GDM1 (cell line): ENCODE measurements at regions not wholly inside any gene's neighbourhood (a gene's known extent, or its start where the extent isn't known, plus 50 kb on each side); places are given as distances from the start of the nearest gene placed in this dataset.
"Not testable (repeated sequence)": the region's sequence is repeated elsewhere in the genome, so short reads cannot be mapped to it uniquely, and the experiment has no call there.

Source experiments
- DNase-seq: peaks from one replicate; lab custom pipeline; 2025; lab: John Stamatoyannopoulos, UW

DNA sequence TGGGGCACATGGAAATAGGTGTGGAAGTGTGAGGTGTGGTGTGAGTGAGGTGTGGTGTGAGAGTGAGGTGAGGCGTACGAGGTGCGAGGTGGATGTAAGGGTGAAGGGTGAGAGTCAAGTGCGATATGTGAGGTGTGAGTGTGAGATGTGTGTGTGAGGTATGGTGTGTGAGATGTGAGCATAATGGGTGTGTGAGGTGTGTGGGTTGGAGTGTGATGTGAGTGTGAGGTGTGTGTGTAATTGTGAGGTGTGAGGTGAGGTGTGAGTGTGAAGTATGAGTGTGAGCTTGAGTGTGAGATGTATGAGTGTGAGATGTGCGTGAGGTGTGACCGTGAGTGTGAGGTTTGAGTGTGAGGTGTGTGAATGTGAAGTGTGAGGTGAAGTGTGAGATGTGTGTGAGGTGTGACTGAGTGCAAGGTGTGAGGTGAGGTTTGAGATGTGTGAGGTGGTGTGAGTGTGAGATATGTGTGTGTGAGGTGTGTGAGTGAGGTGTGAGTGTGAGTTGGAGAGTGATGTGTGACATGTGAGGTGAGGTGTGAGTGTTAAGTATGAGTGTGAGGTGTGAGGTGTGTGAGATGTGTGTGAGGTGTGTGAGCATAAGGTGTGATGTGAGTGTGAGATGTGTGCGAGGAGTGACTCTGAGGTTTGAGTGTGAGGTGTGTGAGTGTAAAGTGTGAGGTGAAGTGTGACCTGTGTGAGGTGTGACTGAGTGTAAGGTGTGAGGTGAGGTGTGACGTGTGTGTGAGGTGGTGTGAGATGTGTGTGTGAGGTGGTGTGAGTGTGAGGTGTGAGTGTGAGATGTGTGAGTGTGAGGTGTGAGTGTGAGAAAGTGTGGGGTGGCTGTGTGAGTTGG lies 354.0 kb downstream of the FOXL1 start:
- DNase-seq = no peak

DNA sequence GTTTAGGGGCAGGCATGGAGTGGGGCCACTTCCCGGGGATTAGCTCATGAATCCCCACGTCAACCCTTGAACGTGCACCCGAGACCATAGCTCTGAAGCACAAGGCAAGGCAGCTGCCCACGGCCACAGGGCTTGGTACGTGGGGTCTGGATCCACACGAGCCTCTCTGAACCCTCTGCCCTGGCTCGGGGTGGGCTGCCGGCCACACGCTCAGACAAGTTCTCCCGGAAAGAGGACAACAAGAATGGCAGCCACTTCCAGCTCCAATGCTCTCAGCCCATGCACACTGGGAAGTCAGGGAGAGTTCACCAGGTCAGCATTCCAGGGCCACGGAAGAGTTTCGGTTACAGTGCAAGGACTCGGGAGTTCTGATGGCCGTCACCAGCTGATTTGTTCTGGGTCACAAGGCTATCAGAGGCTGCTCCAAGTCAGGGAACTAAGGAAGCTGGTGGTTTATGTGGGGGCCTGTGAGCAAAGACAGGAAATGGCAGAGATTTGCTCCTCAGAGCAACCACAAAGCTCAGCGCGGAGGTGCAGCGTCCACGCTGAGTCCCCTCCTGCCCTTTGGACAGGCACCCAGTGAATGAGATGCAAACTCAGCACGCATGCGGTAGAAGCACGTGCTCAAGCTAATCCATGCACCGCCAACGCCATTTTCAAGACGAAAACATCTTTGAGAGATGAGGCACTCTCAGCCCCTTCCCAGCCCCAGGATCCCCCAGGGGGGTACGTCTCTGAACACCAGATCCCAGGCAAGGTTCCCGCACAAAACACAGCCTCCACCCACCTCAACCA lies 356.4 kb downstream of the FOXL1 start:
- DNase-seq = no peak

DNA sequence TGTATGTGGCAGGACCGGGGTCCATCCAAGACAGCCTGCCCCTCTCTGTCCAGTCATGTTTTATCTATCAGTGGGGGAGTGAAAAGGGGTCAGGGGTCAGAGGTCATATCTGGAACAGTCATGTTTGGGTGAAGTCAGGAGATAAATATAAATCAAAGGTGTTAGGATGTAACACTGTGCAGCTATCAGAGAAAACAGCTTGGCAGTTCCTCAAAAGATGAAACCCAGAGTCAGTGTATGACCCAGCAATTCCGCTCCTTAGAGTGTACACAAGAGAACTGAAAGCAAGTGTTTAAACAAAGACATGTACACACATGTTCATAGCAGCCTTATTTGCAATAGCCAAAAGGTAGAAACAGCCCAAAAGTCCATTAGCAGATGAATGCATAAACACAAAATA lies 361.3 kb downstream of the FOXL1 start:
- DNase-seq = no peak

DNA sequence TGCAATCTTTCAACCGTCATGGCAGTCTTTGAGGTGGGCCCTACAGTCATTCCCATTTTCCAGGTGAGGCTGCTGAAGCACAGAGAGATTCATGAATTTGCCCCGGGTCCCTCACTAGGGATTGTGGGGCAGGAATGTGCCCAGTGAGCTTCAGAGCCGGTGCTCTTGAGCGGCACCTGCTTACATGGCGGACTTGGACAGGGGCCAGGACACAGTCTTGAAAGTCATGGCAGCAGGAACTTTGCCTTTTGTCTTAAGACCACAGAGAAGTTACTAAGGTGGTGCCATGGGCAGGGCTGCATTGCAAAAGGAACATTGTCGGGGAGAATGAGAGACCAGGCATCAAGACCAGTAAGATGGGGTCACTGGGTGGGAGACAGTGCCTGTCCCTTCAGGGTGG lies 363.4 kb downstream of the FOXL1 start:
- DNase-seq = no peak

GRCh38 chr16:86942151-86943051 lies 364.1 kb downstream of the FOXL1 start:
- no peak for DNase-seq

DNA sequence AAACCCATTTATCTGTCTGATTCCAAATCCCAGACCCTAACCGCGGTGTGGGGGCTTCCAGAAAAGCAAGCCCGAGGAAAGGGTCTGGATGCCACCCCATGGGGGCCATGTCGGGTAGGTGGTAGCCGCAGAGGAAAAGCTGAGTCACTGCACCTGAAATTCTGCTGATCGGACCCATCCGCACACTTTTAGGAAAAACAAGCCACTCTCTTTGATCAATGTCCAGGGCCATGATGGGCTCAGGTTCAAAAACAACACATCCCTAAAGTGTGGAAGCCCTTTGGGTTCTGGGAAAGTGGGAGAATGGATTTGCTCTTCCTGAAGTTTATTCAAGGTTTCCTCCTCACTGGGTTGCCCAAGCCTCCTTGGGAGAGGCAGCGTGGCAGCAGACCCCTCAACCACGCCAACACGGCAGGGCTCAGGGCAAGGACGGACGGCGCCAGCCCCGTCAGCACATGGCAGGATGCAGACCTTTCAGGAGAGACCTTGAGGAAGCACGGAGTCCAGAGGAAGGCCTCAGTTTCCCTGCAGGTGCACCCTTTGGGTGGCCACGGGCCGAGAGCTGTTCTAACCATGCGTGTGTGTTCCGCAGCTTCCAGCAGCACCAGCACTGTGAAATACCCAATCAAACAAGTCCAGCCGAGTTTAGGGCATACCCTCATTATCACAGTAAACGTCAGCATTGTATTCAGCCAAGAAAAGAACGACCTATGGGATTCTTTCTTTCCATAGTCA lies 367.0 kb downstream of the FOXL1 start:
- DNase-seq = no peak

- DNase-seq = no peak
Measured at GRCh38 chr16:86946396-86946795, 368.0 kb downstream of the FOXL1 start.

DNA sequence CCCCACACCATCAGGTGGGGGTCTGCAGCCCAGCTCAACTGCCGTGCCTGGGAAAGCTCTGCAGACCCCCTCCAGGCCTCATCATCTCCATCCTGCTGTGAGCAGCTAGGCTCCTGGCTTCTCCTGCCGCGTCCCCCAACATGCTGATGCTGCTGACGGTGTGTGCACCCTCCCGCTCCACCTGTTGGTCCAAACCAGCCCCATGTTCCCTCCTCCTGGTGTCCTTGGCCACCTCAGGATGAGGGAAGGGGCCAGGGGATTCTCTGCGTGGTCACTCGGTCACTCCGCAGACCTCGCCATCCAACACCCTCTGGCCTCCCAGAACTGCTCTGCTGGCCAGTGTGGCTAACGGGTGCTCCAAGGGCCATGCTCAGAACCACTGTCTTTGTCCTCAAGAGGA lies 368.6 kb downstream of the FOXL1 start:
- no peak for DNase-seq

GRCh38 chr16:86948046-86948445 lies 369.1 kb downstream of the C16orf95 start:
- no peak for DNase-seq

DNA sequence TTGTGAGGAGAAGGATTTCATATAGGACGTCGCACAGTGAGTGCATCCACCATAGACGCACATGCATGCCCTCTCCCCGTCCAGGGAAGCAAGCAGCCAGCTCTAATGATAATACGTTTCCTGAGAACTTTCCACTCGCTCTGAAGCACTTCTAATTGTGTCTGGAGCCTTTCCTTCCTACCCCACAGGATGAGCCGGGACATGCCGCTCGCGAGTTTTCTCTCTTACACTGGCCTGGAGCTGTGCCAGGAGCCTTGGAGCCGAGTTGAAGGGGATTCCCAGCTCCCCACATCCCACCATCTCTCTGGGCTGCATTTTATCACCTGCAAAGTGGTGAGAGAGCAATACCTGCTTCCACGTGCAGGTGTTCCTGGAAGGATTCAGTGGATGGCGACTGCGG lies 368.1 kb downstream of the C16orf95 start:
- no peak for DNase-seq

DNA sequence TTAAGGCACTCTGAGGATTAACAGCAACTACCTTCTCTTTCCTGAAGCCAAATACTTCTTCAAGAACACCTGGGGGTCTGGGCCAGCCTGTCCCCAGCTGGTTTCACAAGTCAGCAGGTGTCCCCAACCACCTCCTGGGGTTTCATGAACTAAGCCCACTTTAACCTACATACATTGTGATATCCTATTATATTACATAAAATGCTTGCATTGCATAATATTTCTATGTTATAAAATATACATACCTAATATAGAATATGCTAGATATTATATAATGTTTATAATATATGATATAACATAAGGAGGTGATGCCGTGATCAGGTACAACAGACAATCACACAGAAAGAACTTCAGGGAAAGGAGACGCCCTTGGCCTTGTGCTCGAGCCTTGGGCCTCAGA lies 367.6 kb downstream of the C16orf95 start:
- DNase-seq = no peak

DNA sequence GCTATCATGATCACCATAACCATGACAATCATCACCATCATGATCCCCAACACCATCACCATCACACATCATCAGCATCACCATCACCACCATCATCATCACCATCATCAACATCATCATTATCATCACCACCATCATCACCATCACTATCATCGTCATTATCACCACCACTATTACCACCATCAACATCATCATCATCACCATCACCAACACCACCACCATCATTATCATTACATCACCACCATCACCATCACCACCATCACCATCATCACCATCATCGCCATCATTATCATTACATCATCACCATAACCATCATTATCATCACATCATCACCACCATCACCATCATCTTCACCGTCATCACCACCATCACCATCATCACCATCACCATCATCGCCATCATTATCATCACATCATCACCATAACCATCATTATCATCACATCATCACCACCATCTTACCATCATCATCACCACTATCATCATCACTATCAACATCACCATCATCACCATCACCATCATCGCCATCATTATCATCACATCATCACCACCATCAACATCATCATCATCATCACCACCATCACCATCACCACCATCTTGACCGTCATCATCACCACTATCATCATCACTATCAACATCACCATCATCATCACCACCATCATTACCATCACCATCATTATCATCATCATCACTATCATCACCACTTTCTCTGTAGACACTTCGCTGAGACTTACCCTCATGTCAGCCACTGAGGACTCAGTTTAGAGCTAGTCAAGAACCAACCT lies 366.0 kb downstream of the C16orf95 start:
- DNase-seq = no peak

GRCh38 chr16:86951831-86952598 lies 365.2 kb downstream of the C16orf95 start:
- no peak for DNase-seq

- no peak for DNase-seq
Measured at GRCh38 chr16:86952769-86953168, 364.4 kb downstream of the C16orf95 start.

DNA sequence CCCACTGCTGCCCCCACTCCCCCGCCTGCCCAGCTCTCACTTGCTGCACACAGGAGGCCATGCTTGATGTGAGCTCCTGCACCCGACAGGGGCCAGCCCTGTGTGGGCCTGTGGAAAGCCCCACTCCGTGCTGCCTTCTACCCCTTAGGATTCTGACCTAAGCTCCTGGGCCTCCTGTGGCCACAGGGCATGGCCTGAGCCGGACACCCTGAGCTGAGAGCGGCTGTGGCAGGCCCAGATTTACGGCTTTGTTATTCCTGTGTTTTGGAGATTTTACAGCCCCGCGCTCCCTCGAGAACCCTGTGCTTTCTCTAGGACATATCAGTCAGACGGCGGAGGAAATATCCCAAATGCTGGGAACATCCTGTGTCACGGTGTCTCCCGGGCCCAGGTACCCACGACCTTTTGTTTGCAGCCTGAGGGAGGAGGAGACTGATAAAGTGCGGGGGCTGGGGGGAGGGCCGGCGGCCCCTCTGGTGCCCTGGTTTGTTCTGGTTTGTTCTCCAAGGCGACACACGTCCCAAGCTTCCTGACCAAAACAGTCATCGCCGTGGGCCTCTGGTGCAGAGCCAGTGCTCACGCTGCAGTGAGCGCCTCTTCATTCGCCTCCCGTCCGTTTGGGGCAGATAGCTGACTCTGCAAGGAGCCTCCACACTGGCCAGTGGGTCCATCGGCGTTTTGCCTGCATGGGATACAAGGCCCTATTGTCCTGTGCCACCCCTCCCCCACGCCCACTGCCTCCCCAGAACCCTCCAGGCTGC lies 363.4 kb downstream of the C16orf95 start:
- no peak for DNase-seq

- no peak for DNase-seq
Measured at GRCh38 chr16:86955136-86955855, 361.9 kb downstream of the C16orf95 start.

DNA sequence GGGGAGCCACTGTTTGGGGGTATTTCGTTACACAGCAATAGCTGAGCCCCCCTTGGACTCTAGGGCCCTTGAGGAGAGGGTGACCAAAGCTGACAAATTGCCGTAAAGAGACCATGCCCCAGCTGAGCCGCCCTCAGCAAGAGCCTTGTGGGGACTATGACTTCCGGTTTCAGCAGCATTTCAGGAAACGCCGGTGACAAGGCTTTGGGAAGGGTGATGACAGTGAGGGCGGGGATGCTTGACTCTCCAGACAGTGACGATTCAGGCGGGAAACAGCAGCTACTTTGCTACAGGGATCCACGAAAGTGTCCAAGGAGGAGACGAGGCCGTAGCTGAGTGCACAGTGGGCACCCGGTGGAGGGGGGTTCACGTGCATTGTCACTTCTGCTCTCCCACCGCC lies 360.8 kb downstream of the C16orf95 start:
- no peak for DNase-seq

DNA sequence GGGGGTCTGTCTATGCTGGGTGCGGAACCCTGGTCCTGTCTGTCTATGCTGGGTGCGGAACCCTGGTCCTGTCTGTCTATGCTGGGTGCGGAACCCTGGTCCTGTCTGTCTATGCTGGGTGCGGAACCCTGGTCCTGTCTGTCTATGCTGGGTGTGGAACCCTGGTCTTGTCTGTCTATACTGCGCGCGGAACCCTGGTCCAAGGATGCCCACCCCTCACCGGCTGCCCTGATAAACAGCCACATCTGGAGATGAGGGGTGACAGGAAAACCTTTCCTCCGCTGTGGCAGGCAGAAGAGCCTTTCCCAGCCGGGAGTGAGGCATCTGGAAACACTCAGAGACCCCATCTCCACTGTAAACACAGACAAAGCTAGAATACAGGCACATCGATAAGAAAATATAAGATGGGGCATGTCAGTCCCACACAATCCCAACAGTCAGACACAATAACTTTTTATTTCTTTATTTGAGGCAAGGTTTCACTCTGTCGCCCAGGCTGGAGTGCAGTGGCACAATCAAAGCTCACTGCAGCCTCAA lies 359.5 kb downstream of the C16orf95 start:
- not testable (repeated sequence) for DNase-seq
